HG03469 (cell line): ENCODE measurements at regions not wholly inside any gene's neighbourhood (a gene's known extent, or its start where the extent isn't known, plus 50 kb on each side); places are given as distances from the start of the nearest gene placed in this dataset.
"Not testable (repeated sequence)": the region's sequence is repeated elsewhere in the genome, so short reads cannot be mapped to it uniquely, and the experiment has no call there.

Source experiments
- ATAC-seq: cut with Tn5 transposase; IDR thresholded peaks from one replicate; pipeline ENCODE4 v1.9.1; 2021; ENCODE audit warnings: mild to moderate bottlenecking, moderate library complexity, moderate number of reproducible peaks; ENCODE audit not compliant: unreplicated experiment

DNA sequence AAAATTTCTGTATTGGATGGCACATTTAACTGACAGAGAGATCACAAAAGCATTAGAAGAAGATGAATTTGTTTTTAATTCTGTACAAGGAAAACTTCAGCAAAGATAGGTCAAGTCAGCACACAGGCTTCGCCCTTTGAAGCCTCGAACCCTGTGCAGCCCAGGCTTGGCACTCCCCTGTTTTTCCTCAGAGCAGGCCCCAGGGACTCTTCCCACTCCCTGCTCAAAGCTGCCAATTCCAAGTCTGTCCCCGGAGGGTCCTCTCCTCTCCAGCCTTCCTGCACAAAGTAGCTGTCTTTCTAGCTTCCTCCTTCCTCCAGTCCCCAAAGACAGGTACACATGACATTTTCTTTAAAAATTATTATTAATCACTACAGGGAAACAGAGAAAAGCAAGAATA is 466.3 kb downstream of the PPARGC1A start:
- ATAC-seq = no peak

DNA sequence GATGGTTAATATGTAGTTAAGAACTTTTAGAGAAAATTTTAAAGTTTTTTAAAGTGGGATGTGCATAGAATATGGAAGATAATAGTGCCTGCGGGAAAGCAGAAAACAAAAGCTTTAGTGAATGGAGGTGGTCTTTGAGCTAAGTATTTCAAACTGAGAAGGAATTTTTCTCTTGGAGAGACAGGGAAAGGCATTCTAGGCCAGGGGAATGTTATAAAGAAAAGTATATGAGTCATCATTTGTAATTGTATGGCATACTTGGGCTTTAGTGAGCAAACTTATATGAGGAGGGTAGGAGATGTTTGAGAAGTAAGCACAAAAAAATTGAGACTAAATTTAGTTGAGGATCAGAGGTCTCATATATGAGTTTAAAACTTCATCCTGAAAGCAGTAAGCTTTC is 467.0 kb downstream of the PPARGC1A start:
- no peak for ATAC-seq

DNA sequence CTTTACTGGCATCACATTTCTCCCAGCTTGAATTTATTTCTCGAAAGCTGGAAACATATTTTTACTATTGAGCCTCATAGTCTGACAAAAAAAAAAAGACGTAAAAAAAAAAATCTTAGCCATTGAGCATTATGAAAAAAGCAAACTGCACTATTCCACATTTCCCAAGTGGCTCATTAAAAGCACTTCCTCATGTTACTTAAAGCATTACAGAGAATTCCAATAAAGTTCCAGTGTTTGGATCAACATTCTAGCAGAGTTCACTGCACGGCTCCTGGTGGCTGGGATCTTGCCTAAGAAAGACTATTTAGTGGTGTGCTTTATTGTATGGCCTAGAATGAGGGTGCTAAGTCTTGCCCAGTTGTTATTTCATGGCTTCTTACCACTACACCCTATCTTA is 476.2 kb downstream of the PPARGC1A start:
- no peak for ATAC-seq

DNA sequence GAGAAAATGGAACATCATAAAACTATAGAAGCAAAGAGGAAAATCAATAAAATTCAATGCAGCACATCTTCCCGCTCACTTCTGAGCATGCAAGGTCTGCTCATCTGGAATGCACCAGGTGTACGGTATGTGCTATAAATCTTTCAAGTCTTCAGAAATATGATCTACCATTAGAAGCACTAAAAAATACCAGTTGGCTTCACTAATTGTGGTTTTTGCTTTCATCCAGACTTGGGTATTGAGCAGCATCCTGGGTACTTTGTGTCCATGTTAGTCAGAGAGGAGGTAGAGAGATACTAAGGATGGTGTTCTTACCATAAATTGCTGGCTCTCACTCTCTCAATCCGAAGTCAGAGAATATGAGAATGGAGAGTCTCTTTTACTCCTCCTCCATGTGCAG is 477.1 kb downstream of the PPARGC1A start:
- ATAC-seq = no peak

DNA sequence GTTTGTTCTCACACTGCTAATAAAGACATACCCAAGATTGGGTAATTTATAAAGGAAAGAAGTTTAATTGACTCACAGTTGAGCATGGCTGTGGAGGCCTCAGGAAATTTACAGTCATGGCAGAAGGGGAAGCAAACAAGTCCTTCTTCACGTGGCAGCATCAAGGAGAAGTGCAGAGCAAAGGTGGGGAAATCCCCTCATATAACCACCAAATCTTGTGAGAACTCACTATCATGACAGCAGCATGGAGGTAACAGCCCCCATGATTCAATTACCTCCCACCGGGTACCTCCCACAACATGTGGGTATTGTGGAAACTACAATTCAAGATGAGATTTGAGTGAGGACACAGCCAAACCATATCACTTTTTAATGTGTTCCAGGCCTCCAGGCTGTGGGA is 480.9 kb downstream of the PPARGC1A start:
- ATAC-seq = not testable (repeated sequence)

DNA sequence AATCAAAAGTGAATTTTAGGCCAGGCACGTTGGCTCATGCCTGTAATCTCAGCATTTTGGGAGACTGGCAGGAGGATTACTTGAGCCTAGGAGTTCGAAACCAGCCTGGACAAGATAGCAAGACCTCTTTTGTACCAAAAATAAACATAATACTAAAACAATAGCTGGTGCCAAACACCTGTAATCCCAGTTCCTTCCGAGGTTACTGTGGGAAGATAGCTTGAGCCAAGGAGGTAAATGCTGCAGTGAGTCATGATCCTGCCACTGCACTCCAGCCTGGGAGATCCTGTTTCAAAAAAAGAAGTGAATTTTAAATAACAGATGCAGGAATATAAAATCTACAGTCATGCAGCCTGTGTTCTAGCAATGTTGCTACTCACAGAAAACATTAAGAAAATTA is 488.3 kb downstream of the PPARGC1A start:
- ATAC-seq = no peak

DNA sequence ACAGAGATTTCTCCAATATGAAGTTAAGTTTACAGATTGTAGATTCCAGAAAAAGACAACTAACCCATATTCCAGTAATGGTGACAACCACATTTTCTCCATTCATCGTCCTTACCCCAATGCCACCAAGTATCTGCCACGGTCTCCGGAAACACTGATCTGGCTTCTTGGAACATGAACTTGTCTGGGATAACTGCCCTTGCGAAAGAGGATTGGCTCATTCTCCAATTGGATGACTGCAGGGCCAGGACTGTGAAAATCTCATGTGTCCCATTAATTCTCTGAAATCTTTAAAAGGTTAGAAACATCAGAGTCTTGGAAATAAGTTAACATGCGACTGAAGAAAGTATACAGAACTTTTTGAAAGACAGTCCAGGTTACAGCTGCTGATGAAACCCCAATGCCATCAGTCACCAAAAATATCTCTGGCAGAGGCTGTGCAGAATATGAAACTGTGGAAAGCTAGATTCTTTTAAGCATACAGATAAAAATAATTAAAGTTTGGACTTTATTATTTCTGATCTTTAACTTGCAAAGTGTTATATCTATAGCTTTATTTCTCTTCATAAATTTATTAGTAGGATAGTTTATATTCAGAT is 496.9 kb downstream of the PPARGC1A start:
- ATAC-seq = no peak

DNA sequence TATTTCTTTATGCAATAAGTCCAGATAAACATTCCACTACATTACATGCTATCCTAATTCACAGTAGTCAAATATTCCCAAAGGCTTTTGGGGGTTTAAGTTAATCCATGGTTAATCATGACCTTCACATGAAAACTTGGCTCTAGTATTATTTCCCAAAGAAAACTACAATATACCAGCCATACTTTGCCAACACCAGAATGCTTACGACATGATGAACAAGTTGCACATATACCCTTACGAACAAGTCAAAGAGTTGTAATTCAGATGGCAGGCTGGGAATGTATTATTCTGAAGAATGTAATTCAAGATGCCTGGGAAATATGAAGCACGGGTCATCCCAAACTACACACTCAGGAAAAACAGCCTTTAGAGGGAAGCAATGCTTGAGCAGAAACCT is 499.6 kb downstream of the PPARGC1A start:
- no peak for ATAC-seq

DNA sequence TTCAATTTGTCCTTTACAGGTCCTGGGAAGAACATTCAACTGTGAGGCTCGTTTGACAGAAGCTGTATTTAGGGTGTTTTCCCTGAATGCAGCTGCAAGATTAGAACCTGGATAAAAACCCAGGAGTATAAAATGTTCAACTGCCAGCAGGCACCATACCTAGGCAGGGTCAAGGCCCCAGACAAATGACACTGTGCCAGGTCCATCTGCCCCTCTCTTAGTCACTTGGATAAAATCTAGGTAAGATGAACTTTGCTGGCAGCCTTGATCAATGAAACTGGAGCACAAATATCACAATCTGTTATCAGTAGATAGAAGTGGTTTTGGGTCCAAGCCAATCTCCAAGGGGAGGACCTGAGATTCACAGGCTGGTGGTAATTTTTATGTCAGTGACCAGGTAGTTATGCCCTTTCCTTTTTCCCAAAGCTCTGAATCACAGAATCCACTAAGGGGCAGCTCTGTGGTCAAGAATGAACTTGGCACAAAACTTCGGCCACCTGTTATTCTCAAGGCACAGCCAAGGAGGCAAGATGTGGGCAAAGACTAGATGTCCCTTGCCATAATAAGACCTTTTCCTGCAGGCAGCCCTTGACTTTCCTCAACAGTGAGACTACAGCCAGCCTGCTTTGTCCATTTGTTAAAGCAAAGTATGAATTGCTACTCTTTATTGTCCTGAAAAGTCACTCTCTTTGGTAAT is 501.0 kb downstream of the PPARGC1A start:
- no peak for ATAC-seq

DNA sequence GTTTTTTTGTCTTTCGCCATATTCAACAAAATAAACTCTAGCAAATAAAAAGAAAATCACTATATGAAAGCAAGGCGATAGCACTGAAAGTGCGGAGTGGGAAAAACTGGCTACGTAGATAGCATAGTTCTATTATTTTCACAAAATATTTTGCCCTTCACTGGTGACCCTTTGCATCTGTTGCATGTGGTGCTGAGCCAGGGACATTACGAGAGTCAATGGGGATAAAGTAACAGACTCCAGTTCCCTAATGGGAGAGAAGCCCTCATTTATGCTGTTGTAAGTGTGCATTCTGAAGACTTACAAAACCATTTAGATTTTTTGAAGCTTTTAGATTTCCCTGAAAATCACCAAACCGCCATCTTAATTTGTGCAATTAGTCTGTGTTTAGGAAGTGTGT is 501.6 kb downstream of the PPARGC1A start:
- ATAC-seq = no peak

DNA sequence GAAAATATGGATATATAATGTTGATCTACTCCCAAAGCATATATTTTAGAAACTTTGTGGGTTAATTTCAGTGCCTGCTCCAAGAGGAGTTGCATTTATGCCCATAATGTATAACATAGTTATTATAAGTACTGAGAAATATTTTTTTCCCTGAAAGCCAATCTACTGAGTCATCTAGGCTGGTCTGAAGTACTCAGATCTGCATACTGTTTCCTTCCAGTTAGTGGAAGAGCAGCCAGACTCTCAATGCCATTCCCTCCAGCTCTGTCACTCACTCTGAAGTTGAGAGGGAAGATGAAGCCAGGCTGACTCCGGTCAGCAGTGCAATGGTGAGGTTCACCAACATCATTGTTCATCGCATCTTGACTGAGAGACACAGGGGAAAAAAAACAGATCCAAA is 505.1 kb downstream of the PPARGC1A start:
- no peak for ATAC-seq

DNA sequence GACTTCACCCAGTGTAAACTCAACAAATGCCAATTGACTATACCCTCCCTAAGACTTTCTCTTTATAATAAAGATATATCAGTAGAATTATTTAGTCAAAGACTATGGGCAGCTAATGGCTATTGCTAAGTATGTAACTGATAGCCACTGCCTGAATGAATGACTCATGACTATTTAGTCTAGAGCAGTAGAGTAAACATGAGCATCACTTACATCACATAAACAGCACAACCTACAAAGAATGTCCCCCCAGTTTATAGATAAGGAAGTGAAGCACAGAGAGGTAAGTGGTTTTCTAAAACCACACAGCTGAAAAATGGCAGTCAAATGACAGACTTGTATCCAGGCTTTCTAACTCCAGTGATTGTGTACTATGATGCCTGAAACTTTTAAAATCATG is 507.0 kb downstream of the PPARGC1A start:
- ATAC-seq = no peak

DNA sequence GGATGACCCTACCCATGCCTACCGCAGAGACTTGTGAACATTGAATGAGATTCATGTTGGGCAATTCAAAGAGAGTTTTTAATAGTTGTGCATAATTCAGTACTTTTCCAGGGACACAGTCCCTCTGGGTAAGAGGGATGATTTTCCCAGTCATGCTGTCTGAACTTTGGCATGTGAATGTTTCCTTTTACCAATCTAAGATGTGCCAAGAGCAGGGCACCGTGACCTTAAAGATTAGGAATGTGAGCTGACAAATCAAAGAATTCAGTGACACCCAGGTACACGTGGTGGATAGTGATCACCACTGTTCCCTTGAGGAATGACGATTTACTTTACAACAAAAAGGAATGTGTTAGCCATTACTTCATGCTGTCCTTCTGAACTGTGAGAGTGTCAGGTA is 515.6 kb downstream of the PPARGC1A start:
- no peak for ATAC-seq

DNA sequence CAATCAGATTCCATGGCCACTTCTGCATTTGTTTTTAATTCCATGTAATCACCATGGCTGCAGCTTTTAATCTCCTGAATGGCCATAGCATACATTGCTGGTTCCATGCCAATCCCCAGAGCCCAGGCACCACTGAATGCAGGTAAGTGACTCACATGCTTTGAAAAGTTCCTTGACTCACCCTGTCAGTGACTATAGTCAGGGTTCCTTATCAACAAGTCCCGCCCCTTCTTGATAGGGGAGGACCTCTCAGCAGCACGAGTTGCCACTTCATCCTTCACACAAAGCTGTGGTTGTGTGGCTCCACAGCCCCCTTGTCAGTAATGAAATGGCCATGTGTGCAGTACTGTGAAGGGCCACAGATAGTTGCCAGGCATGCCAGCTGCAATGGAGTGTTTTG is 516.6 kb downstream of the PPARGC1A start:
- no peak for ATAC-seq

DNA sequence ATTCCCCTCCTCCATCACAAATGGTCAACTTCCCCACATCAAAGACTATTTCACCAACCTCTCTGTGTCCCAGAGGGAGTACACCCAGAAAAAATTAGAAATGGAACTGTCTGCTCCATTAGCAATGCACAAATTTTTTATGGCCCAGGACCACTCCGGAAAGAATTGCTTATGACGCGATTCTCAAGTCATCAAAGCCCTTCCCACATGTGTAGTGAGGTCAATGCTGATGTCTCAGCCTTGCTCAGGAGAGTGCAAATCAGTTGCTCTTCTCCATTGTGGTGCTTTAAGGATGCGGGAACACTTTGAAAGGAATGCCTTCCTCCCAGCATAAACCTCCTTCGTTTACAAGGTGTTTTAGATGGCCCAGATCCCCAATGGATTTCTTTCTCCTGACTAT is 518.3 kb downstream of the PPARGC1A start:
- ATAC-seq = no peak

DNA sequence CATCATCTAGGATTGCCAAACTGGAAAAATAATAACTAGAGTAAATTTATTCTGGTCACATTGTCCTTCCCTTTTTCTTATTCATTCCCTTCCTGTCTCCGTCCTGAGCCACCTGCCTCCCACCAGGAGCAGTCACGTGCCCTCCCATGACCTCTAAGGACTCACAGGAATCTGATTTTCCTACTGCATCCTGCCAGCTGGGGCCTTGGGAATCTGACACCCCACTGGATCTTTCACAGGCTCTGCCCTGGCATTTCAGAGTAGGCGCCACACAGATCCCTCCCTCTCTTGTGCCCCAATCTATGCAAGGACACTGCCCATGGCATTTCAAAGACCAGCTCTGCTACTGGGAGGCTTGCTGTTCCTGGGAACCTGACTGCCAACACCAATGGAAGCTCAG is 520.5 kb downstream of the PPARGC1A start:
- no peak for ATAC-seq

DNA sequence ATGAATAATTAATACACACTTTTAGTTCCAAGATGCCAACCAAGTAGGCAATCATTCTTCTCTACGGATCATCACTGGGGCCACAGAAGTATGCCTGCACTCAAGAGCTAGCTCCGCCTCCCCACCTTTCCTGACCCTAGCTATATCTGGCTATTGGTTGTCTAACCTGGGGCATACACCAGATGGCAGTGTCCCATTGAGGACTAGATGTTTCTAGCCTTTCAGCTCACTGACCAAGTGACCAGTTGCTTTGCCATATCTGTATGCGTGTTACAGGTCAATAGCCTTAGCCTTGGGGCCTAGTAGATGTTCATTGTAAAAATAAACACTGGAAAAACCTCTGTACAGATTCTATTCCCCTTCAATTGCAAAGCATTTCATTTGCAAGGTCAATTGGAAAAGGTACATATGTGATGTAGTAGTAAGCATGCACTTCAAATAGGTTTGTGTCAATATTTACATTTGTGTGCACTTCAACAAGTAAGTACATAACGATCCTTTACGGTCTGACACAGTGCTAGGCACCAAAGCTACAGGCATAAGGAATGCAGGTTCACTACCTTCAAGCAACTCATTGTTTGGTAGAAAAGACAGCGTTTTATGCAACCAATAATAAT is 521.7 kb downstream of the PPARGC1A start:
- no peak for ATAC-seq

DNA sequence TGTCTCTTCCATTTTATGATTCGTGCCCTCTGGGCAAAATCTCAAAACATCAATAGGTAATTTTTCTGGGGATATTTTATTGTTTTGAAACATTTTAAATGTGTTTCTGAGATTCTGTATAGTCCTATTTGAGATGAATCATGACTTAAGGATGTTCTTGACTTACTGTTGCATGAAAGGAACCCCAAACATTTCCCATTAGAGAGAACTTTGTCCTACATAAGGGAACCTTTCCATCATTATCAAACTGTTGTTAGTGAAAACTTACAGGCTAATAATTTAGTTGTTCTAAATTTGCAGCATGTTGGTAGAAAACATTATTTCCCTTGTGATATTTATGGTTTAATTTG is 523.3 kb downstream of the PPARGC1A start:
- no peak for ATAC-seq

DNA sequence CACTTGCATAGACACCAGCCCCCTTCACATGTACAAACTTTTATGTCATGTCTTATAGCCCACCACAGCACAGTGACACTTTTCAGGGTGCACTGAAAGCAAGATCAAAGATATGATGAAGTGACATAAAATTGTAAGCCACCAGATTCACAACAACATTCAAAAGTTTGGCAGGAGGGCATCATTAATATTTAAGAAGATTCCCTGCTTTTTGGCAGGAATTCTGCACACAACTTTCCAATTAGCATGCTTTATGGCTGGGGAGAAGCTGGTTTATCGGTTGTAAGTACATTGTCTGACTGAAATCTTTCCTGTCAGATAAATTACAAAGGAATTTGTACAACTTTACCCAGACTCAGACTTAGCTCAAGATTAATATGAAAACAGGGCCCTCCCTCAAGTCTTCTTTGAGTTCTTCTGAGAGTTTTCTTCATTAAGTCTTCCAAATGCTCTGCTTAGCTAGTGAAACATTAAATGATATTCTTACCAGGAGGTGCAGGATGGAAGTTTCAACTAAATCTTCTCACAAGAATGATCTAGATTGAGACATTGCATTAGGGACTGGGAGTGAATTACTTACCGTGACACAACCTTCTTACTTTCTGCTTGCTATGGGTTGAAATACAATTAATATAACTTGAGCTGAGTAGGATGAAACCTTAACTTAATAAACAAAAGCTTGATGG is 523.8 kb downstream of the PPARGC1A start:
- no peak for ATAC-seq

DNA sequence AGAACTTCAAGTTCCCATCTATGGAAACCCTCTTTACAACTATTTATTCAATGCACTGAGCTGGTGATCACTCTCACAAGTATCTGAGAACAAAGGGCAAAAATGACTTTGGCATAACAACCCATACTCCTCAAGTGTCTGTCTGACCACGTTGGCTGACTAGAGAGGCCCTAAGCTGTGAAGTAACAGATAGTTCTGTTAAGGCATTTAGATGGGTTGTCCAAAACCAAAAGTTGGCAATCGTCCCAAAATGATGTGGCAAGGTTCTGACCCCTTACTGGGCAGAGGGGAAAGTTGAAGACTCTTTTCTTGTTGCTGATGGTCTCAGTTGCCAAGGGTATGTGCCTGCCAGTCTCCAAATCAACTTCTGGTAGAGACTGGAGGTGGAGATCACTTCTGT is 524.8 kb downstream of the PPARGC1A start:
- ATAC-seq = no peak

DNA sequence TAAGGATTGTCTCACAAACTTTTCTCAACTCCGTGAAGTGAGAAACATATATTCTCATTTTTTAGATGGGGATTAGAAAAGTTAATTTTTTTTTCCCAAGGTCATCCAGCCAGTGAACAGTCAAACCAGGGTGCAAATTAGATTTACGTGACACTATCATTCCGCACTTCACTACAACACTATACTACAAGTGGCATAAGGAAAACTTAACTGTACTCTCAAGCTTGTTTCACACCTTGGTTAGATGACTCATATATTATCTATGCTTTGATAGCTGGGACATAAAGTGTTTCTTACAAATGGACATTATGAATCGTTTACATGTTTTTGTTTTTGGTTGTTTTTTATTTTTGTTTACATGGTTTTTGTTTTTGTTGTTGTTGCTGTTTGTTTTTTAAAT is 525.7 kb downstream of the PPARGC1A start:
- ATAC-seq = no peak

DNA sequence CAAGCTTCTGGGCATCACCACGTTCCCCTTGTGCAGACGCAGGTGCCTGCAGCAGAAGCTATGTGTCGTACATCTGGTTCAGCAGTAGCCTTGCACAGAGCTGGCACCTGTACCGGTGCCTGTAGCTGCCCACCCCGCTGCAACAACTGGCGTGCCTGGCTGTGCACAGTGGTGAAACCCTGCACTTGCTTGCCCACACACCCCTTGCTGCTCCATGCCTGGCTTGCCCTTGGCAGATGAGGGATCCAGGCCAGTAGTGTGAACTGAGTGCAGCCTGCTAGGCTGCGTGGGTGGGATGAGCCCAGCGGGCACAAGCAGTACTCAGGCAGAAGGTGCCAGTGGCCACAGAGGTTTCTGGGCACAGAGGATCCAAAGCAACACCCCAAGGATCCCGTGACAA is 528.4 kb downstream of the PPARGC1A start:
- no peak for ATAC-seq
